Ovary (tissue), 7 donors: ENCODE measurements at regions not wholly inside any gene's neighbourhood (a gene's known extent, or its start where the extent isn't known, plus 50 kb on each side); places are given as distances from the start of the nearest gene placed in this dataset.

Experiments
- DNase-seq, 5 donors: peaks; one replicate each; pipeline ENCODE4 v3.0.0-alpha.2; 2019 to 2020
- H3K27ac ChIP-seq, 2 donors: fragments of 200-600 bp; one replicate each; pipeline versions ENCODE4 v1.5.1 to v1.8.0; 2019 to 2022
- H3K27me3 ChIP-seq: fragments of 200-600 bp; one replicate; pipeline ENCODE4 v1.8.0; 2022
- H3K36me3 ChIP-seq: fragments of 200-600 bp; sonication (generic); one replicate; pipeline ENCODE4 v1.5.1; 2019
- H3K4me1 ChIP-seq: one replicate; pipeline ENCODE4 v1.8.1; 2013; ENCODE audit warnings: mild to moderate bottlenecking, moderate library complexity; ENCODE audit not compliant: insufficient read depth
- H3K4me3 ChIP-seq: fragments of 200-600 bp; sonication (generic); one replicate; pipeline ENCODE4 v1.5.1; 2017
- H3K9me3 ChIP-seq, 2 donors: fragments of 200-600 bp in 1 of 2; sonication (generic) in 1 of 2; one replicate each; pipeline versions ENCODE4 v1.5.1 to v1.8.1; 2013 to 2019; ENCODE audit warnings: mild to moderate bottlenecking in 1 of 2, moderate library complexity in 1 of 2
- CTCF ChIP-seq, 3 donors: fragments of 450-650 bp in 2 of 3; fragments of 200-600 bp in 1 of 3; IDR thresholded peaks; one replicate each; pipeline versions ENCODE4 v1.5.1 to v1.8.0; 2016 to 2022; ENCODE audit warnings: antibody characterized with exemption in 3 of 3, mild to moderate bottlenecking in 1 of 3
- EP300 ChIP-seq: sonication (generic); formaldehyde crosslinking; IDR thresholded peaks from one replicate; pipeline ENCODE4 v1.6.1; 2017; ENCODE audit warnings: antibody characterized with exemption
- POLR2A ChIP-seq: fragments of 450-650 bp; IDR thresholded peaks from one replicate; pipeline ENCODE4 v1.6.1; 2017; ENCODE audit warnings: antibody characterized with exemption, mild to moderate bottlenecking, moderate library complexity
- WGBS, 3 donors: extraction: QIAGEN DNeasy Blood & Tissue Kit in 1 of 3; methylation state at CpG; one replicate each; pipeline versions ENCODE4 v1.1.5 to v1.1.7; 2013 to 2017; 5-methylcytosine and 5-hydroxymethylcytosine counted together
- intact Hi-C, 4 donors: fragments of 100-400 bp; cut with DNase I; formaldehyde crosslinking; loops; one replicate each; pipeline versions ENCODE4 v1.11.0 to v1.15.1; 2022 to 2023
- donor health status: DM: no; HTN: no; CAD: no; lungs with moderate emphysema.
- donor health status: DM: no; HTN: no; CAD: no.
- donor health status: Bipolar disorder and iron deficiency.
- donor health status: DM: no; HTN: no; CAD: no.
- donor health status: DM: yes; HTN: yes; CAD: no.

DNA sequence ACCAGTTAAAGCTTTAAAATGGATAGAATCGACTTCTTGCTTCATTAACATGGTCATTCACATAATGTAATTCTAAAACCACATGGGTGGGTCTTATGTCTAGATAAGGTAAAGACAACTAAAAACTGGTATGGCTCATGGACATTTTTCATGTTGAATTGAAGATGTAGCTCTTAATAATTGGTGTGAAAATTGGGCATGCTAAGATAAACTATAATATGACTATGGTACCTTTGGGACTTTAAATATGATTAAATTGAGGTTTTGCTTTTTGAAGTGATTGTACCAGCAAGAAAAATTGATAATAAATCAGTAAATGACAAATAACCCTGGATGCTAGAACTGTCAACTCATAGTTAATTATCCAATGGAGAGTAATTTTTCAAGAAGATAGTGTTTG lies 710.7 kb upstream of the PTPRD start:
- H3K36me3 ChIP-seq: no peaks in the 10 kb centered on the region
- 37 to 54% (median 43%) methylated on average over 1 of the region's 1 CpG for WGBS, 3 donors
- H3K27ac ChIP-seq: no peak overlapping the region
- DNase-seq: no peak
- TF ChIP-seq POLR2A: no peak
- TF ChIP-seq EP300: no peak
- TF ChIP-seq CTCF (IDR thresholded peaks at IDR 0.05): no peak
- H3K4me3 ChIP-seq: no peak overlapping the region
- no peaks in the 10 kb centered on the region for H3K9me3 ChIP-seq
- H3K4me1 ChIP-seq: no peaks in the 10 kb centered on the region
- intact Hi-C loops: no loop called here
- H3K27me3 ChIP-seq: no peaks in the 10 kb centered on the region

GRCh38 chr9:11326231-11326630 lies 713.4 kb upstream of the PTPRD start:
- Histone ChIP-seq H3K4me1 (no peaks in the 10 kb centered on the region), H3K4me3 (no peak overlapping the region), H3K27me3 (no peaks in the 10 kb centered on the region), H3K36me3 (no peaks in the 10 kb centered on the region), H3K27ac (no peak overlapping the region), H3K9me3 (no peaks in the 10 kb centered on the region)
- DNase-seq: no peak
- intact Hi-C loops: no loop called here
- TF ChIP-seq EP300 (no peak), CTCF (IDR thresholded peaks at IDR 0.05) (no peak), POLR2A (no peak)

- Histone ChIP-seq H3K4me3 (no peak overlapping the region), H3K27ac (no peak overlapping the region), H3K9me3 (no peaks in the 10 kb centered on the region), H3K36me3 (no peaks in the 10 kb centered on the region), H3K4me1 (no peaks in the 10 kb centered on the region), H3K27me3 (no peaks in the 10 kb centered on the region)
- TF ChIP-seq EP300 (no peak), POLR2A (no peak), CTCF (IDR thresholded peaks at IDR 0.05) (no peak)
- whole genome bisulfite sequencing, 3 donors: 77 to 87% (median 82%) methylated on average over 6 of the region's 6 CpGs
- no peak for DNase-seq
- intact Hi-C loops: no loop called here
These were observed 715.5 kb upstream of the PTPRD start for GRCh38 chr9:11328326-11328725.

DNA sequence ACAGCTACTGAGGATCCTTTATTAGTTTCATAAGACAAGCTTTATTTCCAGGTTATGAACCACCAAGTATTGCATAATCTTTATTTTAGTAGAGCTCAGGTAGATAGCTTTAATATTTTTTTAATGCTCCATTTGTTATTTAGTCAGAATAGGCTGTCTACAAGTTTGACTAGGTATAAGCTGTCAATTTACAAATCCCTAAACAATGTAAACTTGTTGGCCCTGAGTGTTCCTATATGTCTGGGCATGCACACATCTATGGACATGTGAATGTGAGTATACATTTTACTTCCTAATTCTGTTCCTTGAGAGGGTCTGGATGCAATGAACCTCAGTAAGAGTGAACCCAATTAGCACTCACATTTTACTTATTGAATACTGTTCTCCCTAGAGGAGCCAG lies 722.2 kb upstream of the PTPRD start:
- H3K27me3 ChIP-seq: no peaks in the 10 kb centered on the region
- TF ChIP-seq CTCF (IDR thresholded peaks at IDR 0.05): no peak
- TF ChIP-seq POLR2A: no peak
- TF ChIP-seq EP300: no peak
- intact Hi-C loops: no loop called here
- DNase-seq: no peak
- H3K27ac ChIP-seq: no peak overlapping the region
- no peaks in the 10 kb centered on the region for H3K9me3 ChIP-seq
- H3K36me3 ChIP-seq: no peaks in the 10 kb centered on the region
- H3K4me1 ChIP-seq: no peaks in the 10 kb centered on the region
- H3K4me3 ChIP-seq: no peak overlapping the region

DNA sequence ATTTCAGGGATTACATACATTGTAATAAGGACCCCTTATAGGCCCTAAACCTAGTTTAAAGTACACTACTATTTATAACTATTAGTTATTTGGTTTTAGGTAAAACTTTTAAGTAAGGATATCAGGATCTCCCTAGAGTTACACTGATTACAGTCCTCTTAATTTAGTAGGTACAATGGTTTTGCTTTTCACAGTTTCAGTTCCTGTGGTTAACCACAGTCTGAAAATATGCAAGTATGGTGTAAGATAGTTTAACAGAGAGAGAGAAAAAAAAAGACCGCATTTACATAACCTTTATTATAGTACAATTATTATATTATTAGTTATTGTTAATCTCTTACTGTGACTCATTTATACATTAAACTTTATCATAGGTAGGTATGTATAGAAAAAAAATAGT lies 725.3 kb upstream of the PTPRD start:
- WGBS, 3 donors: 75 to 84% (median 75%) methylated on average over 1 of the region's 1 CpG
- no peak for TF ChIP-seq POLR2A
- no peaks in the 10 kb centered on the region for H3K27me3 ChIP-seq
- no peak for DNase-seq
- no peaks in the 10 kb centered on the region for H3K4me1 ChIP-seq
- H3K27ac ChIP-seq: no peak overlapping the region
- H3K36me3 ChIP-seq: no peaks in the 10 kb centered on the region
- intact Hi-C loops: no loop called here
- no peak overlapping the region for H3K4me3 ChIP-seq
- no peaks in the 10 kb centered on the region for H3K9me3 ChIP-seq
